ENCODE measurements at regions not wholly inside any gene's neighbourhood (a gene's known extent, or its start where the extent isn't known, plus 50 kb on each side); places are given as distances from the start of the nearest gene placed in this dataset.

GRCh38 chr7:131620673-131621609 lies 64.5 kb upstream of the PODXL start:
- TF ChIP-seq CTCF (IDR thresholded peaks at IDR 0.05) = no peak
- TF ChIP-seq POLR2A (IDR thresholded peaks at IDR 0.05) = no peak
